HG03520 (cell line): ENCODE measurements at regions not wholly inside any gene's neighbourhood (a gene's known extent, or its start where the extent isn't known, plus 50 kb on each side); places are given as distances from the start of the nearest gene placed in this dataset.
"Not testable (repeated sequence)": the region's sequence is repeated elsewhere in the genome, so short reads cannot be mapped to it uniquely, and the experiment has no call there.

Experiments used
- ATAC-seq: cut with Tn5 transposase; IDR thresholded peaks from one replicate; pipeline ENCODE4 v1.9.1; 2021; ENCODE audit warnings: mild to moderate bottlenecking, moderate library complexity; ENCODE audit not compliant: unreplicated experiment

GRCh38 chr20:1757606-1758512 is 100.3 kb upstream of the SIRPG start:
- no peak for ATAC-seq

- no peak for ATAC-seq
Observed at GRCh38 chr20:1757072-1757471, 99.5 kb upstream of the SIRPG start.

- ATAC-seq, result no peak
Observed at GRCh38 chr20:1754749-1755148, 97.2 kb upstream of the SIRPG start.

- ATAC-seq, result no peak
Observed at GRCh38 chr20:1754306-1754705, 96.7 kb upstream of the SIRPG start.

- ATAC-seq, result no peak
Observed at GRCh38 chr20:1752045-1752444, 94.5 kb upstream of the SIRPG start.

GRCh38 chr20:1748777-1749176 is 91.2 kb upstream of the SIRPG start:
- ATAC-seq, result no peak

GRCh38 chr20:1747953-1748577 is 90.5 kb upstream of the SIRPG start:
- ATAC-seq, result no peak

GRCh38 chr20:1742049-1742434 is 84.5 kb upstream of the SIRPG start:
- not testable (repeated sequence) for ATAC-seq

GRCh38 chr20:1741309-1742048 is 83.9 kb upstream of the SIRPG start:
- ATAC-seq, result no peak

- ATAC-seq, result no peak
Observed at GRCh38 chr20:1737134-1737533, 79.6 kb upstream of the SIRPG start.

- ATAC-seq, result no peak
Observed at GRCh38 chr20:1735417-1736089, 78.0 kb upstream of the SIRPG start.

GRCh38 chr20:1734269-1734858 is 76.8 kb upstream of the SIRPG start:
- no peak for ATAC-seq

GRCh38 chr20:1731828-1732375 is 74.3 kb upstream of the SIRPG start:
- not testable (repeated sequence) for ATAC-seq

- ATAC-seq, result not testable (repeated sequence)
Observed at GRCh38 chr20:1730981-1731711, 73.6 kb upstream of the SIRPG start.

GRCh38 chr20:1727303-1727702 is 69.7 kb upstream of the SIRPG start:
- not testable (repeated sequence) for ATAC-seq

GRCh38 chr20:1724901-1725300 is 67.3 kb upstream of the SIRPG start:
- no peak for ATAC-seq

GRCh38 chr20:1722513-1723050 is 65.0 kb upstream of the SIRPG start:
- no peak for ATAC-seq

GRCh38 chr20:1721687-1722512 is 64.3 kb upstream of the SIRPG start:
- ATAC-seq, result no peak
